Naive thymus-derived CD4-positive, alpha-beta T cell (primary cell): ENCODE measurements at regions not wholly inside any gene's neighbourhood (a gene's known extent, or its start where the extent isn't known, plus 50 kb on each side); places are given as distances from the start of the nearest gene placed in this dataset.

Experiments used
- ATAC-seq: fragments of 150-1000 bp; cut with Tn5 transposase; 2 replicates; pipeline ENCODE4 v1.10.0; 2021; ENCODE audit warnings: mild to moderate bottlenecking, moderate library complexity
- CTCF ChIA-PET: fragments of 350-600 bp; sonication (Branson Sonifier 250); formaldehyde crosslinking; loops from one replicate; lab custom pipeline; 2021; ENCODE audit warnings: antibody characterized with exemption; lab: Charles Lee
- POLR2A ChIA-PET: fragments of 350-600 bp; sonication (Branson Sonifier 250); formaldehyde crosslinking; loops from one replicate; lab custom pipeline; 2021; ENCODE audit warnings: antibody characterized with exemption, inconsistent platforms; lab: Charles Lee
- DNase-seq, 9 donors: peaks; one replicate each; pipeline versions ENCODE4 v3.0.0 to v3.0.0-alpha.2; 2020 to 2022; ENCODE audit warnings: mixed read lengths in 1 of 9
- H3K27ac ChIP-seq: one replicate; pipeline ENCODE4 v1.7.0; 2013; ENCODE audit warnings: mild to moderate bottlenecking, low read depth, low read length, moderate library complexity
- H3K27me3 ChIP-seq, 2 donors: one replicate each; pipeline ENCODE4 v1.7.0; 2013; ENCODE audit warnings: low read length in 2 of 2, mild to moderate bottlenecking in 2 of 2, moderate library complexity in 2 of 2; ENCODE audit not compliant: control insufficient read depth in 2 of 2, insufficient read depth in 2 of 2
- H3K36me3 ChIP-seq, 3 experiments: 1 replicate in 2 of 3; 2 replicates in 1 of 3; pipeline ENCODE4 v1.7.0; 2013; ENCODE audit warnings: low read length in 3 of 3, mild to moderate bottlenecking in 3 of 3, moderate library complexity in 1 of 3; ENCODE audit not compliant: insufficient read depth in 3 of 3, control insufficient read depth in 2 of 3
- H3K4me1 ChIP-seq, 2 donors: one replicate each; pipeline ENCODE4 v1.7.0; 2013; ENCODE audit warnings: low read length in 2 of 2, mild to moderate bottlenecking in 2 of 2, moderate library complexity in 1 of 2; ENCODE audit not compliant: control insufficient read depth in 2 of 2, insufficient read depth in 2 of 2
- H3K4me3 ChIP-seq: 2 replicates; pipeline ENCODE4 v1.7.0; 2013; ENCODE audit warnings: mild to moderate bottlenecking, low read length
- H3K9me3 ChIP-seq, 3 experiments: 1 replicate in 2 of 3; 2 replicates in 1 of 3; pipeline ENCODE4 v1.7.0; 2013; ENCODE audit warnings: low read length in 3 of 3; ENCODE audit not compliant: control insufficient read depth in 2 of 3
- H3K27ac Mint-ChIP-seq, 9 donors: one replicate each; pipeline ENCODE4 v1.8.0; 2020 to 2022; ENCODE audit warnings: mixed read lengths in 9 of 9, mild to moderate bottlenecking in 8 of 9, moderate library complexity in 5 of 9, inconsistent platforms in 2 of 9
- H3K27me3 Mint-ChIP-seq, 5 donors: one replicate each; pipeline ENCODE4 v1.8.0; 2021 to 2022; ENCODE audit warnings: mixed read lengths in 5 of 5, mild to moderate bottlenecking in 1 of 5
- H3K36me3 Mint-ChIP-seq, 5 donors: one replicate each; pipeline ENCODE4 v1.8.0; 2020 to 2022; ENCODE audit warnings: mixed read lengths in 5 of 5, mild to moderate bottlenecking in 3 of 5, inconsistent platforms in 1 of 5
- H3K4me1 Mint-ChIP-seq, 7 donors: one replicate each; pipeline ENCODE4 v1.8.0; 2020 to 2022; ENCODE audit warnings: mixed read lengths in 7 of 7, mild to moderate bottlenecking in 3 of 7, inconsistent platforms in 1 of 7
- H3K4me3 Mint-ChIP-seq, 10 donors: one replicate each; pipeline ENCODE4 v1.8.0; 2020 to 2022; ENCODE audit warnings: mild to moderate bottlenecking in 10 of 10, mixed read lengths in 10 of 10, moderate library complexity in 6 of 10, inconsistent platforms in 2 of 10
- H3K9me3 Mint-ChIP-seq, 11 donors: one replicate each; pipeline ENCODE4 v1.8.0; 2020 to 2022; ENCODE audit warnings: mixed read lengths in 11 of 11, mild to moderate bottlenecking in 4 of 11, inconsistent platforms in 1 of 11, moderate library complexity in 1 of 11
- intact Hi-C, 2 donors: fragments of 100-400 bp; cut with micrococcal nuclease; formaldehyde crosslinking; loops; one replicate each; pipeline ENCODE4 v1.15.1; 2023

DNA sequence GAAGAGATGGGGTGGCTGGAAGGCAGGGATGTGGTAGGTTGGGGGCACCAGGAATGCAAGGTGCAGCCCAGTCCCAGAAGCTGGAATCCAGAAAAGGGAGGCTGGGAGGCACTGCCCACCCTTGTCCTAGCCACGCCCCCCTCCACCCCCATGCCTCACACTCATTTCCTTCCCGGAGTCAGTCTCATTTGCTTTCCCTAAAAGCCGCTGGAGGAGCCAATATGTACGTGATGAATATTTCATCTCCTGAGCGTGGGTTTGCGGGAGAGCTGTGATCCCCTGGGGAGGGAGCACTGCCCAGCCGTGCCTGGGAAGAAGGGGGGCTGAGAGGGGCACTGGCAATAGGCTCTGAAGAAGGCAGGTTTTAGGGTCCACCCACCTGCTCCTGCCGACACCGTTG is 124.5 kb upstream of the LHX1 start:
- Mint-ChIP-seq H3K27ac (no peak overlapping the region), H3K4me1 (peaks cover 0 to 5% (median 0%) of the 10 kb centered on the region in 7 donors), H3K9me3 (no peaks in the 10 kb centered on the region), H3K4me3 (peak overlapping the region in 1 of 10 donors; percentile 3), H3K36me3 (no peaks in the 10 kb centered on the region), H3K27me3 (peaks cover 60 to 73% (median 65%) of the 10 kb centered on the region in 5 donors)
- no peaks in the 10 kb centered on the region for H3K9me3 ChIP-seq
- ChIA-PET CTCF (no interaction called here), POLR2A (no interaction called here)
- no peak overlapping the region for H3K27ac ChIP-seq
- no peak for DNase-seq
- no peaks in the 10 kb centered on the region for H3K36me3 ChIP-seq
- H3K27me3 ChIP-seq = peaks cover 0 to 6% of the 10 kb centered on the region in 2 donors
- H3K4me3 ChIP-seq = no peak overlapping the region
- no peaks in the 10 kb centered on the region for H3K4me1 ChIP-seq
- ATAC-seq = no peak
- intact Hi-C loops = no loop called here

DNA sequence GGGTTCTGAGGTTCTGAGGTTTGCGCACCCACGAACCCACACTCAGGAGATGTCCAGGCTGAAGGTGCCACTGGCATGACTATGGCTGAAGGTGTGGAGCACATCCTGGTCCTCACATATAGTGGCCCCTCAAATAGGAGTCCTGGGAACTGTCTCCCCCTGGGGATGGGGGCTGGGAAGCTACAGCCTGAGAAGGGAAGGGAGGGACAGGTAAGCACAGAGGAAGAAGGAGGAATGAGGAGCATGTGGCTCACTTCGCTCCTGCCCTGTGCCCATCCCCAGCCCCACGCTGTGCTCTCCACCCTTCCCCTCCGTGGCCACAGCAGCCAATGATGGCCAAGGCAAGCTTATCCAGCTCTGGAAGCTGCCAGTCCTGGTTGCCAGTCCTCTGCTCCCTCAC is 123.9 kb upstream of the LHX1 start:
- no peak overlapping the region for H3K4me3 Mint-ChIP-seq
- H3K27ac ChIP-seq = no peak overlapping the region
- intact Hi-C loops = no loop called here
- DNase-seq = no peak
- H3K9me3 ChIP-seq = no peaks in the 10 kb centered on the region
- ATAC-seq = no peak
- H3K27me3 ChIP-seq = peaks cover 0 to 6% of the 10 kb centered on the region in 2 donors
- H3K36me3 ChIP-seq = no peaks in the 10 kb centered on the region
- POLR2A ChIA-PET = no interaction called here
- peaks cover 59 to 73% (median 65%) of the 10 kb centered on the region in 5 donors for H3K27me3 Mint-ChIP-seq
- CTCF ChIA-PET = no interaction called here
- H3K4me1 Mint-ChIP-seq = peaks cover 0 to 5% (median 0%) of the 10 kb centered on the region in 7 donors
- H3K4me1 ChIP-seq = no peaks in the 10 kb centered on the region
- no peak overlapping the region for H3K4me3 ChIP-seq
- no peaks in the 10 kb centered on the region for H3K36me3 Mint-ChIP-seq
- no peaks in the 10 kb centered on the region for H3K9me3 Mint-ChIP-seq
- H3K27ac Mint-ChIP-seq = no peak overlapping the region

- Histone ChIP-seq H3K27ac (no peak overlapping the region), H3K36me3 (no peaks in the 10 kb centered on the region), H3K4me3 (no peak overlapping the region), H3K4me1 (no peaks in the 10 kb centered on the region), H3K9me3 (no peaks in the 10 kb centered on the region), H3K27me3 (peaks cover 0 to 2% of the 10 kb centered on the region in 2 donors)
- POLR2A ChIA-PET = no interaction called here
- H3K27me3 Mint-ChIP-seq = peaks cover 55 to 71% (median 61%) of the 10 kb centered on the region in 5 donors
- no peak overlapping the region for H3K4me3 Mint-ChIP-seq
- intact Hi-C loops = no loop called here
- no peak for DNase-seq
- ATAC-seq = no peak
- H3K36me3 Mint-ChIP-seq = no peaks in the 10 kb centered on the region
- no peaks in the 10 kb centered on the region for H3K9me3 Mint-ChIP-seq
- H3K27ac Mint-ChIP-seq = no peak overlapping the region
- CTCF ChIA-PET = no interaction called here
- H3K4me1 Mint-ChIP-seq = peaks cover 0 to 5% (median 0%) of the 10 kb centered on the region in 7 donors
Observed at GRCh38 chr17:36813957-36814563, 123.2 kb upstream of the LHX1 start.

DNA sequence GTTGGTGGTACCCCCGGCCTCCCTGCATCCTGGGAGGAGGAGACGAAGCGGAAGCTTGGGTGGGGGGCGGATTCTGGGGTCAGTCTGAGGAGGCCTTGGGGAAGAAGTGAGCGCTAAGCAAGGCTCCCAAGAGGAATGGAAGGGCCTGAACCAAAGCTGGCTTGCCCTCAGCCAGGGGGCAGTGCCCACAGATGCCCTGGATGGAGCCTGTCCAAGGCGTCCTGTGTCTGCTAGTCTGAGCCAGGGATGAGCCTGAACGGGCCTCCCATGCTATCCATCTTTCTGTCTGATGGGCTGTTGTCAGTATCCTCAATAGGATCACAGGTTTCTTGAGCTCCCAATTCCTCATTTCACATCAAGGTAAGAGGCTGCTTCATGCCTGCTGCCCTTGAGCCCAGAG is 122.3 kb upstream of the LHX1 start:
- CTCF ChIA-PET = no interaction called here
- H3K4me1 Mint-ChIP-seq = peaks cover 0 to 5% (median 0%) of the 10 kb centered on the region in 7 donors

DNA sequence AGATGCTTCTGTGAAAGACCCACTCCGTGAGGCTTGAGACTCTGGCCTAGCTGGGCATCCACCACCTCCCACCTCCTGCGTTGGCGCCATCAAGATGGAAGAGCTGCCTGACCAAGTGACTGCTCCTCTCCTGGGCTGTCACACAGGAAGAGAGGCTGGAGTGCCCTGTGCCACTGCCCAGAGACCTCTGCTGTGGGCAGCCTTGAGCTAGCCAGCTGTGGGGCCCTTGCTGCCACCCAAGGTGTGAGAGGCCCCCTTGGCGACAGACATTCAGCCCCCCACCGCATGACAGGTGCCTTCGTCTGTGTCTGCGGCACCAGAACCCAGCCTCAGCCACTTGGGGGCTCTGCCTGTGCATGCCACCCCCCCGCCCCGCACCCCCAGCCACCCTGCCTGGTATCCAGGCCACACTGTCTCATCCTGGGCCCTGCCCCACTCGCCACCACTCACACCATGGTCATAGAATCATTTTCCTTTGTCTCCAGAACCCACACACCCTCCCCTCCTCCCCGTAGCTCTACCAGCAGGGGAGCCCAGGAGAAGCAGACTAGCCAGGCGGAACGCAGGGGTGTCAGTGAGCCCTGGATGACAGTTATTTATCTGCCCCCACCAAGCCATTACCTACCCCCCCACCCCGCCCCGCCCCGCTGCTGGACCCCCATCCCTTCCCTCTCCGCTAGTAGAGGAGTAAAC is 120.9 kb upstream of the LHX1 start:
- Histone ChIP-seq H3K4me3 (no peak overlapping the region), H3K36me3 (no peaks in the 10 kb centered on the region), H3K4me1 (no peaks in the 10 kb centered on the region), H3K27me3 (no peaks in the 10 kb centered on the region), H3K9me3 (no peaks in the 10 kb centered on the region), H3K27ac (no peak overlapping the region)
- H3K36me3 Mint-ChIP-seq = no peaks in the 10 kb centered on the region
- peaks cover 0 to 3% (median 0%) of the 10 kb centered on the region in 7 donors for H3K4me1 Mint-ChIP-seq
- intact Hi-C loops = no loop called here
- peaks cover 36 to 59% (median 54%) of the 10 kb centered on the region in 5 donors for H3K27me3 Mint-ChIP-seq
- DNase-seq = no peak
- ChIA-PET POLR2A (no interaction called here), CTCF (no interaction called here)
- H3K27ac Mint-ChIP-seq = no peak overlapping the region
- H3K9me3 Mint-ChIP-seq = no peaks in the 10 kb centered on the region
- no peak for ATAC-seq
- no peak overlapping the region for H3K4me3 Mint-ChIP-seq

More for the DNA sequence above, 122.3 kb upstream of the LHX1 start:
- Mint-ChIP-seq H3K36me3 (no peaks in the 10 kb centered on the region), H3K9me3 (no peaks in the 10 kb centered on the region), H3K4me3 (no peak overlapping the region), H3K27ac (no peak overlapping the region), H3K27me3 (peaks cover 49 to 66% (median 56%) of the 10 kb centered on the region in 5 donors)
- Histone ChIP-seq H3K27ac (no peak overlapping the region), H3K27me3 (no peaks in the 10 kb centered on the region), H3K4me1 (no peaks in the 10 kb centered on the region), H3K9me3 (no peaks in the 10 kb centered on the region), H3K4me3 (no peak overlapping the region), H3K36me3 (no peaks in the 10 kb centered on the region)
- DNase-seq (no peak), ATAC-seq (no peak)
- POLR2A ChIA-PET = no interaction called here
- intact Hi-C loops = no loop called here

DNA sequence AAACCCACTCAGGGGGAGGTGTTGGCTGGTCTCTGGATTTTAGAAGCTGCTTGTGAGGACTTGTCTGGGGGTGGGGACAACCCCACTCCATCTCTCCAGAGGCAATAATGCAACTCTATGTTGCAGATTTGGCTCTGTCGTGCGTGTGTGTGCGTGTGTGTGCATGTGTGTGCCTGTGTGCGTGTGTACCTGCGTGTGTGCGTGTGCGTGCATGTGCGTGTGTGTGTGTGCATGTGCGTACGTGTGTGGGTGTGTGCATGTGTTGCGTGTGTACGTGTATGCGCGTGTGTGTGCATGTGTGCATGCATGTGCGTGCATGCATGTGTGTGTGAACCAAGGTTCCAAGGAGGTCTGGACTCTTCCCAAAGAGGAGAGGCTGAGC is 120.4 kb upstream of the LHX1 start:
- CTCF ChIA-PET = no interaction called here

More for the DNA sequence above, 120.4 kb upstream of the LHX1 start:
- H3K4me3 Mint-ChIP-seq = no peak overlapping the region
- H3K4me1 Mint-ChIP-seq = peaks cover 0 to 3% (median 0%) of the 10 kb centered on the region in 7 donors
- no peaks in the 10 kb centered on the region for H3K27me3 ChIP-seq
- H3K27ac Mint-ChIP-seq = no peak overlapping the region
- H3K36me3 ChIP-seq = no peaks in the 10 kb centered on the region
- no peak for DNase-seq
- H3K4me3 ChIP-seq = no peak overlapping the region
- peaks cover 31 to 60% (median 54%) of the 10 kb centered on the region in 5 donors for H3K27me3 Mint-ChIP-seq
- no peaks in the 10 kb centered on the region for H3K4me1 ChIP-seq
- intact Hi-C loops = no loop called here
- no peaks in the 10 kb centered on the region for H3K9me3 Mint-ChIP-seq
- no peak overlapping the region for H3K27ac ChIP-seq
- POLR2A ChIA-PET = no interaction called here
- H3K9me3 ChIP-seq = no peaks in the 10 kb centered on the region
- H3K36me3 Mint-ChIP-seq = no peaks in the 10 kb centered on the region
- ATAC-seq = no peak
